SK-N-DZ (cell line): ENCODE measurements at regions not wholly inside any gene's neighbourhood (a gene's known extent, or its start where the extent isn't known, plus 50 kb on each side); places are given as distances from the start of the nearest gene placed in this dataset.
A peak's percentile ranks its signal among the peaks of the same experiment; 100 is the strongest.
"Not testable (repeated sequence)": the region's sequence is repeated elsewhere in the genome, so short reads cannot be mapped to it uniquely, and the experiment has no call there.

Experiments
- DNase-seq: peaks from one replicate; pipeline ENCODE4 v3.0.0-alpha.2; 2015; ENCODE audit warnings: low spot score

DNA sequence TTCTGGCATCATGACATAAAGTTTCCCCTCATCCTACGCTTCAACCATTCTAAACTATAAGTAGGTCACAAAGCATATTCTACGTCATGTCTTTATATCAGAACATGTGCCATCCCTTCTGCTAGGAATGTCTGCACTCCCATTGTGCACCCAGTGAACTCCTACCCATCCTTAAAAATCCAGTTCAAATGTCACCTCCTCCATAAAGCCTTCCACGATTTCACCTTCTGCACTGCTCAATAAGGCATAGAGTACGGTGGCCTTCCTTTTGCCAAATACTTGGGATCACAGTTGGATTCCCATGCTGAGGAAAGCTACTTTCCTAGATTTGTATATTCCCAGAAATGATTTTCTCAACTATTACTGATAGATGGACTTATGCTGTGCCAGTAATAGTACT is 186.3 kb upstream of the ZKSCAN2 start:
- no peak for DNase-seq

DNA sequence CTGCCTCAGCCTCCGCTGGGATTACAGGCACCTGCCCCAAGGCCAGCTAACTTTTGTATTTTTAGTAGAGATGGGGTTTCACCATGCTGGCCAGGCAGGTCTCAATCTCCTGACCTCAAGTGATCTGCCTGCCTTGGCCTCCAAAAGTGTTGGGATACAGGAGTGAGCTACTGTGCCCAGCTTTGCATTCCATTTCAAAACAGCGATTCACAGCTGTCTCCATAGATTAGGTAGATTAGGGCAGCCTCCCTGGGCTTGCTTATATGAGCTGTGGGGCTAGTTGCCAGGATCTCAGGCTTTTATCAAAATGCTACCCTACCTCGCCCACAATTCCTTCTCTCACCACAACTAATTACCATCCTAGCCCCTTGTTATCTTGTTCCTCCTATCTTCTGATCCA is 176.4 kb upstream of the ZKSCAN2 start:
- DNase-seq = no peak

DNA sequence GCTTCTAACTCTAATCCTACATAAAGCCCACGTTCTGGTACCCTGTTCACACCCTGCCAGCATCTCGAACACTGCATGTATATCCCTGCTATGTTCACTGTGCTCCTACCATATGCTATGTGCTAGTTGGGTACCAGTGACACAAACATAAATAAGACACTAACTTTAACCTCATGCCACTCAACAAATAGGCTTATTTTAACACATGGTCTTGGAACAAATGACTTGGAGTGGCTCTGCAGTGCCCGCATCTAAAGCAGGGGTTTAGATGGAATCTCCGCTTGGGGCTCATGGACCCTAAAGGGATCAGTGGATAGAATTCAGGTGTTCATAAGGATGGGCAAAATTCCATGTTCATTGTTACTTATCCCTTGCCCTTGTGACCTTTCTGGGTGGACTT is 175.7 kb upstream of the ZKSCAN2 start:
- no peak for DNase-seq

DNA sequence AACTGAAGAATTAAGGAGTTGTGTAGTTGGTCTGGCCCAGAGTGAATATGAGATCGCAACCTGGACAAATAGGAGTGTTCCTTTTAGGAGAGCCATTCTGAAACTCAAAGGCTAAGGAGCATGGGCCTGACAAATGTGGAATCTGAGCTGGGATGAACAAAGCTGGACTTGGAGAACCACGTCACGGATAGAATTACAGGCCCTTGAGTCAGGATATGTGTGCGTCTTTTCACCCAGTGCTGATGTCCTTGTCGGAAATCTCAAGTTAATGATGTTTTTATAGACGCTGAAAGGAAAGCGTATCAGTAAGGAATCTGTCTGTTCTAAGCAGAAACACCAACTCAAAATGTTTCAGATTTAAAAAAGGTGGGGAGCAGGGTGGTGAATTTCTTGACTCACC is 173.8 kb upstream of the ZKSCAN2 start:
- DNase-seq = no peak

DNA sequence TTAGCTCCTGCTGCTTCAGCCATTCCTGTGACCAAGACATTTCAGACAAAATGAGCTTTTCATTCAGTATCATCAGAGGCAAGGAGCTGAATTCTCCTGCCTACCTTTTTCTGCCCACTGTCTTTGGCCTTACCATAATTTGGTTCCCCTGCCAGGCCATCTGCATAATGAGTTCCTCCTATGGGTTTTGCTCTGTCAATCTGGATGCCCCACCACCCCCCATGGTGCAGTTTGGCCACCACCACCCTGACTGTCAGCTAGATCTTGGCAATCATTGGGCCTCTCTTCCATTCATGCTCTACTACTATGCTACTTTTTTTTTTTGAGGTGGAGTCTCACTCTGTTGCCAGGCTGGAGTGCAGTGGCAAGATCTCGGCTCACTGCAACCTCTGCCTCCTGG is 169.2 kb upstream of the ZKSCAN2 start:
- no peak for DNase-seq

DNA sequence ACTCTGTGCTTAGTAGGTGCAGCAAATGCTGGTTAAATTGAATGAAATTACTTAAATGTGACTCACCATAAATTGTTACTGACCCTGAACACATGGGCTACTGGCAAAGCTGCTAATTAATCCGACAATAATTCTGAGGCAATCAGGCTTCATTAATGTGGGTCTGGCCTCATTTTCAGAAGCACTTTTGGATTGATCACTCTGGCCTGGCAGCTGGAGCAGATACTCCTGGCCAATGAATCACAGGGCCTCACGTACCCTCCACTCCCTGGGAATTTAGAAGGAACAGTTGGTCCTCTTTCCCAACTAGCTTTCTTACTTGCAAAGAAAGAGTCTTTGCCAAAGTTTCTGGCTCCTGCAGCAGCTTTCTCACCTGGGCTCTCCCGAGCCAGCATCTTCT is 162.0 kb upstream of the ZKSCAN2 start:
- DNase-seq = no peak

DNA sequence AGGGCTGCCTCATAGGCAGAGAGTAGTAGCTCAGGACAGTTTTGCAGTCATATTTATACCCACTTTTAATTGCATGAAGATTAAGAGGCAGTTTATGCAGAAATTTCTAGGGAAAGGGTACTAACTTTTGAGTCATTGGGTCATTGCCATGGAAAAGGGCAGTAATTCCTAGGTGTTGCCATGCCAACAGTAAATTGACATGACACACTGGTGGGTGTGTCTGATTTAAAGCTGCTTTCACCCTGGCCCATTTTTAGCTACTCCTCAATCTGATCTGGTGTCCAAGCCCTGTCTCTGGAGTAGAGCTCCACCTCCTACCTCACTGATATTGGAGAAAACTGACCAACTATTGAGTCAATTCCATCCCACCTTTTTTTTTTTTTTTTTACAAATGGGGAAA is 161.5 kb upstream of the ZKSCAN2 start:
- DNase-seq = no peak

DNA sequence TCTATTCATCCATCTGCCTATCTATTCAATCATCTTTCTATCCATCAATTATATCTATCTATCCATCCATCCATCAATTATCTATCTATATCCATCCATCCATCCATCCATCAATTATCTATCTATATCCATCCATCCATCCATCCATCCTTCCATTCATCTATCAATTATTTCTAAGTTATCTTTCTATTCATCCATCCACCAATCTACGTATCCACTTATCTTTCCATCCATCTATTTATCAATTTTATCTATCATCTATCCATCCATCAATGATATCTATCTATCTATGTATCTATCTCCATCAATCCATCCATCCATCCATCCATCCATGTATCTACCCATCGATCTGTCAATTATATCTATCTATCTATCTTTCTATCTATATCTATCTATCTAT is 158.4 kb upstream of the ZKSCAN2 start:
- DNase-seq = no peak

DNA sequence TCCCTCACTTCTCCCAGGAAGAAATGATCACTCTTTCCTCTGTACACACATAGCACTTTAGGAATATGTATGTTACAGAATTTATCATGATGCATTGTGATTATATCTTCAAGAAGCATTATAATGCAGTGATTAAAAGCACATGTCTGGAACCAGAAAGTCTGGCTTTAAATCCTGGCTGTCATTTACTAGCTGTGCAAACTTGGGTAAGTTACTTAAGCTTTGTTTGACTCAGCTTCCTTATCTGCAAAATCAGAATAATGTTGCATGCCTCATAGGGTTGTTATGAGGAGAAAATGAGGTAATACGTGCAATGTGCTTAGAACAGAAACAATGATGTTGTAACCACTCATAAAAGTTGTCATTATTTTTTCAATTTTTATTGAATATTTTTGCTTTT is 156.3 kb upstream of the ZKSCAN2 start:
- peak; percentile 83 for DNase-seq

DNA sequence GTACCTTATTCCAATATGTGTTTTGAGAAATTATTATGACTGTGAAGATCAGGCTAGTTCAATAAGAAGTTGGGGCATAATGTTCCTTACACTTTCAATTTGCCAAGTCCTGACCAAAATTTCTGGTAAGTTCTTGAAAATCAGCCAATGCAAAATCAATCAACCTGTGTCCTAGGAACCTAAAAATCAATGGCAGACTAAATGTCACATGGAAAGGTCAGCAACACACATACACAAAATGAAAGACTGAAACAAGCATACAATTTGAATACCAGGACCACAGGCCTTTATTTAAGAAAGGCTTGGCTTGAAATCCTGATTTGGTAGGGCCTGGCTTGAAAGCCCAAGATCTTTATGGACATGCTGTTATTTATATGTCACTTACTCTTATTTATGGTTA is 155.5 kb upstream of the ZKSCAN2 start:
- no peak for DNase-seq

DNA sequence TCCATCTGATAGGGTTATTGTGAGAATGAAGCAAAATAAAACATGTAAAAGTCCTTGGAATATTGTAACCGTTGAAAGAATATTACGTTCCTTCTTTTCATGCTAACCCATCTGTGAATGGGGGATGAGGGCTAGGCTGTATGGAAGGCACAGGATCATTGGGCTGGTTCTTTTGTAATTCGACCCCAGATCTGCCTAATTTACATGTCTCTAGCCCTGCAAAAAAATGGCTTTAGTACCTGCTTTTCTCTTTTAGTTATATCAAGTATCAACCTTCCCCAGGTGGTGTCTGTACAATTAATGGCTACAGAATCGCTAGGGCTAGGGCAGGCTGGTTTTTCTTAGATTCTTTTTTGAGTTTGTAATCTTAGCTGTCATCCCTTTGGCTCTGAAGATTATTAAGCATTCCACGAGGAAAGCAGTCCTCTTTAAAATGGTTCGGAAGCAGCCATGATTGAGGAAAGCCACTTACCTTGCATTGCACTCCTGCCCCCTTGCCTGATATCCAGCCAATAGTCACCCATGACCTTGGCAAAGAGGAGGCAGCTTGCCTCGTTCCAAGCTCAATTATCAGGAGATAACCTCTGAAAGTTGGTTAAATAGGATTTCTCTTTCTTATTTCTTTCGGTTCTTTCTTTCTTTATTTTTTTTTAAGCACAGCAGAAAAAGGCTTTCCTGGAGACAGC is 153.9 kb upstream of the ZKSCAN2 start:
- DNase-seq = no peak

DNA sequence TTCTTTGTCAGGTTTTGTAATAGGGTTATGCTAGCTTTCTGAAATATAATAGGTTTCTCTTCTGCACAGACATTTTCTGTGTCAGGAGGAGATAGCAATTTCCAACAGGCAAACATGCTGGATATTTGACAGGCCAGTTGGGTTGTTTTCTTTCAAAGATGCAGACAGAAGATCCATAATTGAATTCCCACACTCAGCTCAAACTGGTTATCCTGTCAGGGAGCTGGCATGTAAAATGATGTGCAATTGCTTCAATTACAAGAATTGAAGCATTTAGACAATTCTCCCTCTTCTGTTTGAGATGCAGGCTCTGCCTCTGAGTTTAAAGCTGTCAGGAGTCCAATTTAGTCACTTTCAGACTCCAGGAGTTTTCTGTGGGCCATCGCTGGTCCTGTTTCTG is 146.2 kb upstream of the ZKSCAN2 start:
- peak; percentile 52 for DNase-seq

DNA sequence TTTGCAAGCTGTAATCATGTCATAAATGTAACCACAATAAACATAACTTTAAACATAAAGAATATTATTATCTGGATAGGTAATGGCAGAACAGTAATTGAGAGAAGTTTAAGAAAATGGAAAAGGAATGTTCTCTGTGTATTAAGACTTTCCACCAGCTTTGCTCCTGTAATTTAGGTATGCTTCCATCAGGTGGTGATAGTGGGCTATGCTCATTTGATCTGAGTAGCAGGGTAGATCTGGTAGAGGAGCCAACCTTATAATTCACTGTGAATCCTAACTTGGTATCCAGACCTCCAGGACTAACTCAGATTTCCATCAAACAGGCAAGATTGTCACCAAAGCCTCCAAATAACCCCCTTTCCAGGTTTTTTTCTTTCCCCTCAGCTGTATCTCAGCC is 137.9 kb upstream of the ZKSCAN2 start:
- DNase-seq = no peak

DNA sequence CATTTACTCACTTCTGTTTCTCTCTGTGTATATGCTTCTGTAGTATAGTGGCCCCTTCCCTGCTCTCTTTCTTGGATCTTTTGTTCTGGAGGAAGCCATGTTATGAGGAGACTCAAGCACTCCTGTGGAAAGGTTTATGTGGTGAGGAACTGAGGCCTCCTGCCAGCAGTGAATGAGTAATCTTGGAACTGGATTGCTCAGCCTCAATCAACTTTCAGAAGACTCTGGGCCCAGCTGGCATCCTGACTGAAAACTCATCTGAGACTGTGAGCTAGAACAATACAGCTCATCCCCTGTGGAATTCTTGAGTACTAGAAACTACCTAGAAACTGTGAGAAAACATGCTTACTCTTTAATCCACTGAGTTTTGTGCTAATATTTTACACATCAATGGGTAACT is 133.1 kb upstream of the ZKSCAN2 start:
- DNase-seq = no peak

DNA sequence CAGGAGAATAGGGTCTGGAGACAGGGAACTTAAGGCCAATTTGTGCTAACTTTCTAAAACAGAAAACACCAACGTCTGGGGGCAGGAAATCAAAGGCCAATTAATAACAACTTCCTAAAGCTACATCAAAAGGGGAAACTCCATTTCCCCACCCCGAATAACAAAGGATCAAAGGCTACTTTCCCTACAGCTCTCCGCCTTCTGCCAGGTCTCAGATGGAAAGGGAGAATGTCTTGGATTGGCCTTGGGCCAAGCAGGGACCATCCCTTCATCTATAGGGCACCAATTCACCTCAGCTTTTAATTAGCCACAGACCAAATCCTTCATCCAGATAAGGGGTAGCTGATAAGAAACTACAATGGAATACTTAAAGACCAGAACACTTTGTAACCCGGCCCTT is 116.9 kb upstream of the ZKSCAN2 start:
- DNase-seq = peak; percentile 28

DNA sequence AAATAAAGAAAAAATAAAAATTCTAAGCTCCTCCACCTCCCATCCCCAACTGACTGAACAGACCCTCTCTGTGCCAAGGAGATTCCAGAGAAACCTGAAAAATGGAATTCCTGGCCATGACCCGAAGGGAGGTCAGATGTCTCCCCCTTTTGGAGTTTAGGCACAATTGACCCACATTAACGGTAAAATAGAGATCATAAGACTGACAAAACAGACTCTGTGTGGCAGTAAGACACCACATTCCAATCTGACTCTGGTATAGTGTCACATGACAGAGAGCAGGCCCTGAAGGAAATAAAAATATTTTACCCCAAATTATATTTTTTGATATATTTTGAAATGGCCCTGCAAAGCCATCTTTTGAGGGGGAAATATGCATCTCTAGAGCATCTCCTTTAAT is 115.1 kb upstream of the ZKSCAN2 start:
- peak; percentile 29 for DNase-seq

DNA sequence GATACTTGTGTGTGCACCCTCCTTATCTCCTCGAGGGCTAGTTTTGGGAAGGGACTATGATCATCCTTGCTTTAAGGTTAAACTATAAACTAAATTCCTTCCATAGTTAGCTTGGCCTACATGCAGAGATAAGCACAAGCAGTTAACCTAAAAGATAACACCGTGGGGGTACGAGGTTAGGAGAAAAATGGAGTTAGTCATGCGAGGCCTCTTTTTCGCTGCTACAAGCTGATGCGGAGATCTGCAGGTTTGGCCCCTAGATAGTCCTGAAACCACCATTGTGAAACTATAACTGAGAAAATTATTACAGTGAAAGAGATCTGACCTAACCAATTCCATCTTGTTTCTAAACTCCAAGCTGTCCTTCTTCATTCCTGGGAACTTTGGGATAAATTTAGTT is 113.7 kb upstream of the ZKSCAN2 start:
- no peak for DNase-seq

DNA sequence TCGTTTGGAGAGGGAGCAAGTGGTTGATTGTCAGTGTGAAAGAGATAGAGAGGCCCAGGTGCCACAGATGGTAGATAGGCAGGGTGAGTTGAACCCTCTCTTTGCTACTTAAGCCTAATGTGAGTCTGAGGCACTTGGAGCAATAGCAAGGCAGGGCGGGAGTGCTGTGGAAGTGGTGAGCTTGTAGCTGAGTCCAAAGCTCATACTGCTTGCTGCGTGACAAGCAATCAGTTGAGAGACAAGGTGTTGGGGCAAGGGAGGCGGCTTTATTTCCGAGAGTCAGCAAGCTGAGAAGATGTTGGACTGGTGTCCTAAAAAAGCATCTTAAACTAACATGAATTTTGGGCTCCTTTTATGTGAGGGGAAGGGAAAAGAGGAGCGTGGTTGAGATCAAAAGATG is 112.9 kb upstream of the ZKSCAN2 start:
- DNase-seq = no peak

DNA sequence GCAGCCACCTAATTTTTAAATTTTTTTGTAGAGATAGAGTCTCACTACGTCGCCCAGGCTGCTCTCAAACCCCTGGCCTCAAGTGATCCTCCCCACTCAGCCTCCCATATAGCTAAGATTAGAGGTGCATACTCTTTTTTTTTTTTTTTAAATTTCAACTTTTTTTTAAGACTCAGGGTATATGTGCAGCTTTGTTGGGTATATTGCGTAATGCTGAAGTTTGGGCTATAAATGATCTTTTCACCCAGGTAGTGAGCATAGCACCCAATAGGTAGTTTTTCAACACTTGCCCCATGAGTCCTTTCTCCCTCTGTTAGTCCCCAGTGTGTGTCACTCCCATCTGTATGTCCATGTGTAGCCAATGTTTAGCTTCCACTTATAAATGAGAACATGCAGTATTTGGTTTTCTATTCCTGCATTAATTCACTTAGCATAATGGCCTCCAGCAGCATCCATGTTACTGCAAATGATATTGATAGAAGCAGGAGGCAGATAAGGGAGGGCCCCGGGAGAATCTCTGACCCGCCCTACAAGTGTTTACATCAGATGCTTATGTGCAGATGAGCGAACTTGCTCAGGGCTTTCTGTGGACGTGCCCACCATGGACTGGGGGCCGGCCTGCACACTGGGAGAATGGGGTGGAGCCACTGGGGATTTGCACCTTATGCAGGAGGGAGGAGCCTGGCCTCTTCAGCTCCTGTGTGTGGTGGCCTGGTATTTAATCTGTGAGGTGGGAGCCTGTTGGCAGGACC is 110.3 kb upstream of the ZKSCAN2 start:
- no peak for DNase-seq

DNA sequence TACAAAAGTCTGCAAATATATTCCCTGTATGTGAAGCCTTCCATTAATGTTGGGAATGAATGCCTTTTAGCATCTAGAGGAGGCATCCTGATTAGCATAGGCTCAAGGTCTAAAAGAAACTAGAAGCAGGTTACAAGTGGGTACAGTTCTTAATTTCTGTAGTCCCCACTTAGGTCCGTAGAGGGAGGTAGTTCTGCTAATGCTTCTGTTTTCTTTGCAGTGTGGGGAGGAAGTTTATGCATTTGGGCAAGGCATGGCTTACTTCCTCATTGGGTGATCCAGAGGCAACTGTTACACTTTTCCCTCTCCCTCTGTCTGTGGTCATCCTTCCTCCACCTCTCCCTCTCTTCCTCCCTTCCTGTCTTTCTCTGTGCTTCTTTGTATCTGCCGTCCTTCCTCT is 108.4 kb upstream of the ZKSCAN2 start:
- DNase-seq = no peak

DNA sequence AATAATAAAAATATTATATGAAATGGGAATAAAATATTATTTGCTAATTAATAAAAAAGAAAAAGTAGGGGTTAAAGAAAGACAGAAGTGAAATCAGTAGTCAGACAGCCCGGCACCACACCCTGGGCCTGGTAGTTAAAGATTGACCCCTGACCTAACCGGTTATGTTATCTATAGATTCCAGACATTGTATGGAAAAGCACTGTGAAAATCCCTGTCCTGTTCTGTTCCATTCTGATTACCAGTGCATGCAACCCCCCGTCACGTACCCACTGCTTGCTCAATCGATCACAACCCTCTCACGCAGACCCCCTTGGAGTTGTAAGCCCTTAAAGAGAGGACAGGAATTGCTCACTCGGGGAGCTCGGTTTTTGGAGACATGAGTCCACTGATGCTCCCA is 101.9 kb upstream of the ZKSCAN2 start:
- DNase-seq = not testable (repeated sequence)

DNA sequence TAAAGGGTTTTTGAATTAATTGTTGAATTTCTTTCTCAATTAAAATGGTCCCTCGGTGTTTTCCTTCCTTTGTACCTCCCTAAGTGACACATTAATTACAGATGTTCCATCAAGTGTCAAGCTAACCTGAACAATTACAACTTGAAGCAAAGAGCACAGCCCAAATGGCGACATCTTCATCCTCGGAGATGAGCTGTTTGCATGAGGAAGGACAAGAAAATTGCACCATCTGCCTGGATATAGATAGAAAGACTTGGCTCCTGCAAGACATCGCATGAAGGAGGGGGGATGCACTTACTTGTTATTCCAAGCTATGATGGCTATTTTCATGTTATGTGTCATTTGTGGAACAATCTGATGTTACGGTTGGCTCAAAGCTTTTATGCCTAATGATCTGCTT is 86.4 kb upstream of the ZKSCAN2 start:
- no peak for DNase-seq

DNA sequence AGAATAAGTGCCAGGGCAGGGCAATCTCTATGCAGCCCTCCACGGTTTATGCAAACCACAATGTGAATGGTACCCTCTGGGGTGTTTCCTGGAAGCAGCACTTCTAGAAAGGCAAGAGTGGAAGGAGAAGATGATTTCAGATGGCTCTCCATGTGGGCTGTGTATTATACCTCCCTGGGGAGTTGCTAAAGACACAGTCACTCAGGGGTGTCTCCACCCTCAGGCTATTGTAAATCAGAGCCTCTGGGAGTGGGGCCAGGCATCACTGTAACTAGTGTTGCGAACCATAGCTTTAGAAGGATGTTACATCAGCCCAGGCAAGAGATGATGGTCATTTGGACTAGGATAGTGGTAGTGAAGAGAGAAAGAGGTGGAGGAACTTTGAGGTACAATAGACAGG is 83.3 kb upstream of the ZKSCAN2 start:
- DNase-seq = no peak
